OCI-LY7 (cell line): ENCODE measurements at regions not wholly inside any gene's neighbourhood (a gene's known extent, or its start where the extent isn't known, plus 50 kb on each side); places are given as distances from the start of the nearest gene placed in this dataset.

ENCODE experiments used
- BruUV-seq: library from RNA; stranded (reverse); fragments of 400-500 nt; replicated peaks from 2 replicates; lab custom pipeline; 2021; lab: Mats Ljungman, UMichigan
- CTCF ChIA-PET: fragments of 300-600 bp; sonication (Branson Sonifier 250); formaldehyde crosslinking; loops from one replicate; lab custom pipeline; 2022; ENCODE audit warnings: antibody characterized with exemption; ENCODE audit not compliant: unreplicated experiment; lab: Charles Lee
- POLR2A ChIA-PET: fragments of 300-600 bp; sonication (Branson Sonifier 250); formaldehyde crosslinking; loops from one replicate; lab custom pipeline; 2022; ENCODE audit warnings: antibody characterized with exemption; lab: Charles Lee
- DNase-seq: peaks from one replicate; pipeline ENCODE4 v3.0.0-alpha.2; 2015; ENCODE audit warnings: low spot score
- H2AFZ ChIP-seq: fragments of 200-600 bp; sonication (generic), shearing (Covaris generic); 2 replicates; pipeline ENCODE4 v1.6.1; 2014; ENCODE audit warnings: mild to moderate bottlenecking, antibody characterized with exemption, low read length, moderate library complexity
- H3K27ac ChIP-seq: fragments of 200-600 bp; sonication (generic); 2 replicates; pipeline ENCODE4 v1.5.1; 2014; ENCODE audit warnings: mixed run types, low read depth, mild to moderate bottlenecking, moderate library complexity, low read length, inconsistent platforms; ENCODE audit not compliant: poor library complexity, severe bottlenecking
- H3K36me3 ChIP-seq: fragments of 200-600 bp; sonication (generic); 2 replicates; pipeline ENCODE4 v1.6.1; 2014; ENCODE audit warnings: mild to moderate bottlenecking, antibody characterized with exemption, low read length, moderate library complexity, mixed read lengths; ENCODE audit not compliant: insufficient read depth
- H3K4me1 ChIP-seq: fragments of 200-600 bp; sonication (generic); 2 replicates; pipeline ENCODE4 v1.5.1; 2014; ENCODE audit warnings: mild to moderate bottlenecking, low read length; ENCODE audit not compliant: insufficient read depth, poor library complexity, severe bottlenecking
- H3K4me2 ChIP-seq: fragments of 200-600 bp; sonication (generic); 2 replicates; pipeline ENCODE4 v1.6.1; 2014; ENCODE audit warnings: mild to moderate bottlenecking, low read length
- H3K4me3 ChIP-seq: fragments of 200-600 bp; sonication (generic); 2 replicates; pipeline ENCODE4 v1.5.1; 2014; ENCODE audit warnings: mild to moderate bottlenecking, low read depth, low read length; ENCODE audit not compliant: poor library complexity, severe bottlenecking
- H3K79me2 ChIP-seq: fragments of 200-600 bp; sonication (generic); 2 replicates; pipeline ENCODE4 v1.6.1; 2016; ENCODE audit warnings: low read depth, mild to moderate bottlenecking, low read length, moderate library complexity, mixed read lengths; ENCODE audit not compliant: insufficient read depth
- H3K9me2 ChIP-seq: fragments of 200-600 bp; sonication (generic); 2 replicates; pipeline ENCODE4 v1.6.1; 2016; ENCODE audit warnings: mild to moderate bottlenecking, low read length, mixed read lengths; ENCODE audit not compliant: insufficient read depth
- H3K9me3 ChIP-seq: fragments of 200-600 bp; sonication (generic); 2 replicates; pipeline ENCODE4 v1.6.1; 2014; ENCODE audit warnings: mild to moderate bottlenecking, mixed run types, low read length, mixed read lengths
- H4K20me1 ChIP-seq: fragments of 200-600 bp; sonication (generic); 2 replicates; pipeline ENCODE4 v1.6.1; 2014; ENCODE audit warnings: mild to moderate bottlenecking, antibody characterized with exemption, low read length, moderate library complexity, mixed read lengths; ENCODE audit not compliant: insufficient read depth
- CTCF ChIP-seq: fragments of 200-600 bp; sonication (generic); conservative IDR thresholded peaks from 2 replicates; pipeline ENCODE4 v1.5.1; 2014; ENCODE audit warnings: mild to moderate bottlenecking, antibody characterized with exemption, low read length, moderate library complexity, mixed read lengths
- EZH2phosphoT487 ChIP-seq: fragments of 200-600 bp; sonication (generic); IDR thresholded peaks from 2 replicates; pipeline ENCODE4 v1.6.1; 2018; ENCODE audit warnings: low read depth, borderline replicate concordance, mild to moderate bottlenecking, mixed run types, antibody characterized with exemption, low read length, moderate library complexity, mixed read lengths
- intact Hi-C: fragments of 100-400 bp; cut with micrococcal nuclease; formaldehyde crosslinking; loops from one replicate; pipeline ENCODE4 v1.10.0; 2022; ENCODE audit not compliant: unreplicated experiment

- no peak overlapping the region for H3K4me2 ChIP-seq
- TF ChIP-seq EZH2phosphoT487 (no peak), CTCF (no peak)
- no peak overlapping the region for H3K4me3 ChIP-seq
- no peaks in the 10 kb centered on the region for H3K4me1 ChIP-seq
- H3K9me2 ChIP-seq = no peaks in the 10 kb centered on the region
- H4K20me1 ChIP-seq = no peaks in the 10 kb centered on the region
- H3K79me2 ChIP-seq = no peaks in the 10 kb centered on the region
- no peak overlapping the region for H2AFZ ChIP-seq
- no TSS peak for BruUV-seq
- no peaks in the 10 kb centered on the region for H3K36me3 ChIP-seq
- no peak overlapping the region for H3K27ac ChIP-seq
- ChIA-PET CTCF (no interaction called here), POLR2A (no interaction called here)
- no peaks in the 10 kb centered on the region for H3K9me3 ChIP-seq
- DNase-seq = no peak
- intact Hi-C loops = no loop called here
These were observed 141.0 kb downstream of the CARTPT start for GRCh38 chr5:71860048-71860447.

- CTCF ChIA-PET = interaction anchor here (0.6 kb wide), 1 partner anchor 663 kb away, joined by 3 read pairs; no protein-coding TSS in a partner anchor
- Histone ChIP-seq H3K4me1 (no peaks in the 10 kb centered on the region), H3K4me3 (no peak overlapping the region), H3K36me3 (no peaks in the 10 kb centered on the region), H2AFZ (no peak overlapping the region), H3K9me2 (no peaks in the 10 kb centered on the region), H3K27ac (no peak overlapping the region), H3K79me2 (no peaks in the 10 kb centered on the region), H4K20me1 (no peaks in the 10 kb centered on the region), H3K9me3 (no peaks in the 10 kb centered on the region), H3K4me2 (no peak overlapping the region)
- no TSS peak for BruUV-seq
- no peak for DNase-seq
- POLR2A ChIA-PET = no interaction called here
- TF ChIP-seq EZH2phosphoT487 (no peak), CTCF (no peak)
- intact Hi-C loops = no loop called here
These were observed 142.6 kb downstream of the CARTPT start for GRCh38 chr5:71861682-71862081.

GRCh38 chr5:71862087-71862486, 143.0 kb downstream of the CARTPT start:
- no peaks in the 10 kb centered on the region for H3K36me3 ChIP-seq
- H4K20me1 ChIP-seq = no peaks in the 10 kb centered on the region
- H3K9me3 ChIP-seq = no peaks in the 10 kb centered on the region
- CTCF ChIA-PET = no interaction called here
- TF ChIP-seq CTCF (no peak), EZH2phosphoT487 (no peak)
- no peaks in the 10 kb centered on the region for H3K4me1 ChIP-seq
- H3K9me2 ChIP-seq = no peaks in the 10 kb centered on the region
- intact Hi-C loops = no loop called here
- no peak overlapping the region for H2AFZ ChIP-seq
- H3K27ac ChIP-seq = no peak overlapping the region
- no peaks in the 10 kb centered on the region for H3K79me2 ChIP-seq
- BruUV-seq = no TSS peak
- no peak for DNase-seq
- H3K4me3 ChIP-seq = no peak overlapping the region
- POLR2A ChIA-PET = interaction anchor here (0.7 kb wide), 1 partner anchor 11 kb away, joined by 3 read pairs; no protein-coding TSS in a partner anchor
- H3K4me2 ChIP-seq = no peak overlapping the region
